ENCODE measurements at regions not wholly inside any gene's neighbourhood (a gene's known extent, or its start where the extent isn't known, plus 50 kb on each side); places are given as distances from the start of the nearest gene placed in this dataset.

DNA sequence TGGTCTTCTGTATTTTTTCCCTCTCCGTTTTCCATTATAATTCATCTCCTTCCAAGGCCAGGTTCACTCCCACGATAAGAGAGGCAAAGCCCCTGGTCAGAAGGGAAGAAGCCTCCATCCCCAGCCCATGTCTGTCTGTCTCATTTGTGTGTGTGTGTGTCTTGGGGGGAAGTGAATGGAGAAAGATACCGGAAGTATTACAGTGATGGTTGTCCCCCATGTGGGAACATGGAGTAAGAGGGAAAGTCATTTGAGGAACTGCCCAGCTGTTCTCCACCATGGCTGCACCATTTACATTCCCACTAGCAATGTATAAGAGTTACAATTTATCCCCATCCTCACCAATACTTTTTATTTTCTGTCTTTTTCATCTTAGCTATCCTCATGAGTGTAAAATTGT is 113.6 kb upstream of the ATP8B1 start:
- WGBS, 2 donors = 85 to 88% methylated on average over 3 of the region's 3 CpGs
- Histone ChIP-seq H3K27ac (peak overlapping the region in 2 of 4 donors; percentile 34 to 48), H3K4me1 (peaks cover 0 to 5% (median 4%) of the 10 kb centered on the region in 3 donors), H3K4me3 (no peak overlapping the region), H3K27me3 (no peaks in the 10 kb centered on the region), H3K9me3 (no peaks in the 10 kb centered on the region), H3K36me3 (no peaks in the 10 kb centered on the region)
- ATAC-seq (no peak), DNase-seq (no peak), FAIRE-seq (no peak)
- no peak for TF ChIP-seq CTCF (IDR thresholded peaks at IDR 0.05)
- intact Hi-C loops (cut with DNase I) = no loop called here

DNA sequence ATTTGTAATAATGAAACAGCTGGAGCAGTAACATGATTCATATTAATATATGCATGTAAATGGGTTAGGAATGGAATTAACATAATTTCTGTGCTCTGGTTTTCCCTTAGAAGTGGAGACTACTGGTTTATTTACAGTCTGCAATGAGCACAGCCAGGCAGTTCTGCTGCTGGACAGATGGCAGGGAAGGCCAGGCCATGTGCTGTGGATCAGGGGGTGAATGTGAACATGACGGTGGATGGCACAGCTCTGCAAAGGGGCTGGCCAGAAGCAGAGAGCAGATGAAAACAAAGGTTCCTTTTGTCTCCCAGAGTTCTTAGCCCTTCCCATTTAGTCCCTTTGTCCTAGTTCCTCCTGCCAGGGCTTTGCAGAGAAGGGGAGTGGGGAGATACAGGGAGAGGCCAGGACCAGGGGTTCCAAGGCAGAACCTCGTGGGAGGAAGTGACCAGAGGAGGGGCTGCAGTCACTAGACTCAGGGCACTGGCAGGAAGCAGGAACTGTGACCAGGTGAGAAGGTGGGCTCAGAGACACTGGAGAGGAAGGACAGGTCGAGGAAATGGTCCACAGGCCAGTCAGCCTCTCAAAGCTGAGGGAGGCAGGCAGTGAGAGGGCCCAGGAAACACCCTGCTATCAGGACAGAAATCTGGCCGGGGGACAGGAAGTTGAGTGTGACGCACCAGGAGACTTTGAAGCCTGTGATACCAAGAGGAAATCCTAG is 112.9 kb upstream of the ATP8B1 start:
- H3K27ac ChIP-seq = peak overlapping the region in 3 of 4 donors; percentile 28 to 48 (median 34)
- ATAC-seq (peak; percentile 43 to 83 (median 74)), FAIRE-seq (no peak), DNase-seq (peak in 2 of 6 donors; percentile 6 to 13)
- intact Hi-C loops (cut with DNase I) = no loop called here
- no peaks in the 10 kb centered on the region for H3K36me3 ChIP-seq
- peaks cover 0 to 5% (median 4%) of the 10 kb centered on the region in 3 donors for H3K4me1 ChIP-seq
- H3K9me3 ChIP-seq = no peaks in the 10 kb centered on the region
- no peak for TF ChIP-seq CTCF (IDR thresholded peaks at IDR 0.05)
- 53 to 57% methylated on average over 5 of the region's 5 CpGs for WGBS, 2 donors
- H3K4me3 ChIP-seq = no peak overlapping the region
- no peaks in the 10 kb centered on the region for H3K27me3 ChIP-seq

GRCh38 chr18:57915248-57915647 is 112.1 kb upstream of the ATP8B1 start:
- Histone ChIP-seq H3K27ac (no peak overlapping the region), H3K4me3 (no peak overlapping the region), H3K9me3 (no peaks in the 10 kb centered on the region), H3K4me1 (peaks cover 0 to 5% (median 4%) of the 10 kb centered on the region in 3 donors), H3K27me3 (no peaks in the 10 kb centered on the region), H3K36me3 (no peaks in the 10 kb centered on the region)
- FAIRE-seq (no peak), DNase-seq (no peak), ATAC-seq (no peak)
- intact Hi-C loops (cut with DNase I) = no loop called here
- 49 to 59% methylated on average over 2 of the region's 2 CpGs for WGBS, 2 donors
- TF ChIP-seq CTCF (IDR thresholded peaks at IDR 0.05) = no peak

DNA sequence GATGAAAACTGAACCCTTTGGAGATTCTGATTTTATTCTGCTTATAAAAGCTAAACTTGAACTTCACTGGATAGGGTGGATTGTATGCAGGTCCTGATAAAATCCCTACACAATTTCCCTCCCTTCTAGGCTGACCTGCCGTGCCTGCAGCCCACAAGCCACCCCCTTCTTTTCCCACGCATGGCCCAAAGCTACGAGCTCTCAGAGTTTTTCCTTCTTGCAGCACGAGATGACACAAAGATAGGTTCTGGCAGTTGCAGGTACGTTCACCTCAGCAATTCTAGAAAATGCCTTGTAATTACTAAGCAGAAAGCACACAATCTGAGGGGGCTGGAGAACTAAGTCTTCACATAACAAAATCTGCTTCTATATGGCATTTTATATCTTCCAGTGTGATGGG is 110.6 kb upstream of the ATP8B1 start:
- intact Hi-C loops (cut with DNase I) = no loop called here
- WGBS, 2 donors = 90 to 97% methylated on average over 5 of the region's 5 CpGs
- ATAC-seq = no peak
- Histone ChIP-seq H3K36me3 (no peaks in the 10 kb centered on the region), H3K9me3 (no peaks in the 10 kb centered on the region), H3K27me3 (no peaks in the 10 kb centered on the region), H3K4me1 (peaks cover 0 to 5% (median 4%) of the 10 kb centered on the region in 3 donors), H3K27ac (no peak overlapping the region), H3K4me3 (no peak overlapping the region)
- no peak for TF ChIP-seq CTCF (IDR thresholded peaks at IDR 0.05)
- no peak for FAIRE-seq
- DNase-seq = no peak

- FAIRE-seq (no peak), DNase-seq (no peak), ATAC-seq (no peak)
- TF ChIP-seq CTCF (IDR thresholded peaks at IDR 0.05) = no peak
- H3K36me3 ChIP-seq = no peaks in the 10 kb centered on the region
- intact Hi-C loops (cut with DNase I) = no loop called here
- H3K9me3 ChIP-seq = no peaks in the 10 kb centered on the region
- no peak overlapping the region for H3K4me3 ChIP-seq
- no peaks in the 10 kb centered on the region for H3K27me3 ChIP-seq
- H3K4me1 ChIP-seq = peaks cover 0 to 4% (median 3%) of the 10 kb centered on the region in 3 donors
- WGBS, 2 donors = 81 to 82% methylated on average over 7 of the region's 7 CpGs
- no peak overlapping the region for H3K27ac ChIP-seq
These were observed 107.7 kb upstream of the ATP8B1 start for GRCh38 chr18:57910817-57911216.

All from pancreas (tissue), 10 donors.